ENCODE measurements at regions not wholly inside any gene's neighbourhood (a gene's known extent, or its start where the extent isn't known, plus 50 kb on each side); places are given as distances from the start of the nearest gene placed in this dataset.
"Not testable (repeated sequence)": the region's sequence is repeated elsewhere in the genome, so short reads cannot be mapped to it uniquely, and the experiment has no call there.

DNA sequence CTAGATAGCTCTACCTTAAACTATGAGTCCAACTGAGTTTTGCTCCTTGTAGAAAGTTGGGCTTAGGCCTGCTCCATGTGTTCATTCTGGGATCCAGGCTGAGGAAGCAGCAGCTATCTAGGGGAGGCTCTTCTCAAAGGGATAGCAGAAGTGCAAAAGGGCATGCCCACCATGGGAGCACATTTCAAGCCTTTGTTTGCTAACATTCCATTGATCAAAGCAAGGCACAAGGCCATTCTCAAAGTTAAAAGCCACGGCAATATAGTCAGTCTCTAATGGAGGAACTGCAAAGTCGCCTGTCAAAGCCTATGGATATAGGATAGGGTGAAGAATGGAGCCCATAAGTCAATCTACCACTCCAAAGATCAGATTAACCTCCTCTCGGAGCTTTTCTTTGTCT, 488.1 kb upstream of the ARX start:
- FAIRE-seq (no peak), DNase-seq (ENCODE audit: insufficient read length, low spot score) (no peak)
- TF ChIP-seq PAX5 (IDR thresholded peaks at IDR 0.05; ENCODE audit: insufficient read depth, low read length, severe bottlenecking): no peak
- TF ChIP-seq TAF1 (IDR thresholded peaks at IDR 0.05; ENCODE audit: low read depth, low read length): no peak
- TF ChIP-seq POLR2AphosphoS5 (IDR thresholded peaks at IDR 0.05; ENCODE audit: low read depth, low read length): no peak
- no peak for TF ChIP-seq POU2F2 (IDR thresholded peaks at IDR 0.05; ENCODE audit: low read depth, low read length)
- no peak for TF ChIP-seq POLR2A (IDR thresholded peaks at IDR 0.05; ENCODE audit: low read depth, low read length)

DNA sequence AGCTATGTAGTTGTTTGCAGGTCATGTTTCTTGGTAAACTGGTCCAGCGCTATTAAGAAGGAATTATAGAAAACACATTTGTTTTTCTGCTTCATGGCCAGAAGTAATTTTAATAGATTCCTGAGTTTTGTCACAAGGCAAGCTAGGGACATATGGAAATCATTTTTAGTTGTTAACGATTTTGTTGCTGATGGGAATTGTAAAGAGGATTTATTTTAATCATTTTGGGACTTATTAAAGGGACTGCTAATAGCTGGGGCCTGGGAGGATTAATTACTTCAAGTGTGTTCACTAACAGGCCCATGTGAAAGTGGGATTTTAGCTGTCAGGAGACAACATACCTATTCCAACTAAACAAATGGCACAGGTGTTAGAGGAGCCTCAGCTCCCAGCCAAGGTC, 492.0 kb upstream of the ARX start:
- FAIRE-seq: no peak
- TF ChIP-seq POLR2AphosphoS5 (IDR thresholded peaks at IDR 0.05; ENCODE audit: low read depth, low read length): no peak
- TF ChIP-seq TAF1 (IDR thresholded peaks at IDR 0.05; ENCODE audit: low read depth, low read length): no peak
- no peak for TF ChIP-seq POU2F2 (IDR thresholded peaks at IDR 0.05; ENCODE audit: low read depth, low read length)
- no peak for TF ChIP-seq PAX5 (IDR thresholded peaks at IDR 0.05; ENCODE audit: insufficient read depth, low read length, severe bottlenecking)
- no peak for TF ChIP-seq POLR2A (IDR thresholded peaks at IDR 0.05; ENCODE audit: low read depth, low read length)
- TF ChIP-seq SPI1 (IDR thresholded peaks at IDR 0.05; ENCODE audit: low read depth, low read length): no peak
- no peak for DNase-seq (ENCODE audit: insufficient read length, low spot score)

GRCh38 chrX:25519258-25519657, 503.5 kb upstream of the ARX start:
- FAIRE-seq: no peak
- TF ChIP-seq PAX5 (IDR thresholded peaks at IDR 0.05; ENCODE audit: insufficient read depth, low read length, severe bottlenecking) (no peak), POLR2A (IDR thresholded peaks at IDR 0.05; ENCODE audit: low read depth, low read length) (no peak), TAF1 (IDR thresholded peaks at IDR 0.05; ENCODE audit: low read depth, low read length) (no peak), POLR2AphosphoS5 (IDR thresholded peaks at IDR 0.05; ENCODE audit: low read depth, low read length) (no peak), SPI1 (IDR thresholded peaks at IDR 0.05; ENCODE audit: low read depth, low read length) (no peak), POU2F2 (IDR thresholded peaks at IDR 0.05; ENCODE audit: low read depth, low read length) (no peak)
- no peak for DNase-seq (ENCODE audit: insufficient read length, low spot score)

DNA sequence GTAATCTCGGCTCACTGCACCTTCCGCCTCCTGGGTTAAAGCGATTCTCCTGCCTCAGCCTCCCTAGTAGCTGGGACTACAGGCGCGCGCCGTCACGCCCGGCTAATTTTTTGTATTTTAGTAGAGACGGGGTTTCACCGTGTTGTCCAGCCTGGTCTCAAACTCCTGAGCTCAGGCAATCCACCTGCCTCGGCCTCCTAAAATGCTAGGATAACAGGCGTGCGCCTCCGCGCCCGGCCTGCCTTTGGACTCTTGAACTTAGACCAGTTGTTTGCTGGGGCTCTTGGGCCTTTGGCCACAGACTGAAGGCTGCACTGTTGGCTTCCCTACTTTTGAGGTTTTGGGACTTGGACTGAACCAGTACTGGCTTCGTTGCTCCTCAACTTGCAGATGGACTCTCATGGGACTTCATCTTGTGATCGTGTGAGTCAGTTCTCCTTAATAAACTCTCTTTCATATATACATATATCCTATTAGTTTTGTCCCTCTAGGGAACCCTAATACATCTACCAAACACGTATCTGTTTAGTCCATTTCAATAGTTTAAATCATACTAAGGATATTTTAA, 506.8 kb upstream of the ARX start:
- DNase-seq (ENCODE audit: insufficient read length, low spot score): not testable (repeated sequence)

DNA sequence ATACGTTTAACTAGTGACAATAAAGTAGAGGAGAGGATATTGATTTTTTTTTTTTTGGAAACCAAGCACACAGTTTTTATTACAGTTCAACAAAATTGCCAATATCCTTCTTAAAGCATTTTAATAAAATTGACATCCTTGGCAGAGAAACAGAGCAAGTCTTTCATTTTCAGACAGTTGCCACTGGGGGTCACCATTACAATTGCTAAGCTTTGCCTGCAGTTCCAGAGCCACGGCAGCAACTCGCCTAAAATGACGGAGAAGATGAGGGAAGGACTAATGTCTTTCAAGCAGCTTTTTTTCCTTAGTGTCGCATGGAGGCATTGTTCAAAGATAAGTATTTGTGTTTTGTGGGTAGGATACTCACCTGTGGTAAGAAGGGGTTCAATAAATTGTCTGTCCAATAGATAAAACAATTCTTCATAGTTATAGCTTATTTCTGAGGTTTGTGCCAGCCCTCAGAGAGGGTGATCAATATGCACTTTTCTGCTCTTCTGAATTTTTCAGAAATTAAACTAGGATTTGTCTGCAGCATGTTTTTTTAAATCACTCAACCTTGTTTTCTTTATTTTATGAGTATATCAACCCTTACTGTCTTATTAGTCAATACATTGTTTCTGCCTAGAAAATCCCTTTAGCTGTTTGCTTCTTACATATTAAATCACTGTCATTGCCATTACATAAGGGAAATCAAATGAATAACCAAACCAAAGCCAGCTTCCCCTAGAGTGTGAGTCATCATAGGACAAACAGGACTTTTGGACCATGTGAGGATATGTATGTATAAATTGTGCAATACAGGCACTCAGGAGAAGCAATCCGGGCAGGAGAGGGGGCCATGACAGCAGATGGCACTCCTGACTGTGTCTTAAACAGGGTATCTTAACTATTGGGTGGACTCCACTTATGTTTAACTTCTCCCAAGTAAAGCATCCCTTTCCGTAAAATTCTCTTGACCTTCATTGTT, 508.1 kb upstream of the ARX start:
- no peak for DNase-seq (ENCODE audit: insufficient read length, low spot score)
- no peak for TF ChIP-seq TAF1 (IDR thresholded peaks at IDR 0.05; ENCODE audit: low read depth, low read length)
- no peak for TF ChIP-seq POLR2A (IDR thresholded peaks at IDR 0.05; ENCODE audit: low read depth, low read length)
- TF ChIP-seq PAX5 (IDR thresholded peaks at IDR 0.05; ENCODE audit: insufficient read depth, low read length, severe bottlenecking): no peak
- TF ChIP-seq POLR2AphosphoS5 (IDR thresholded peaks at IDR 0.05; ENCODE audit: low read depth, low read length): no peak
- TF ChIP-seq POU2F2 (IDR thresholded peaks at IDR 0.05; ENCODE audit: low read depth, low read length): no peak
- no peak for TF ChIP-seq SPI1 (IDR thresholded peaks at IDR 0.05; ENCODE audit: low read depth, low read length)
- FAIRE-seq: no peak

More for the DNA sequence above, 506.8 kb upstream of the ARX start:
- FAIRE-seq: not testable (repeated sequence)

- FAIRE-seq (no peak), DNase-seq (ENCODE audit: insufficient read length, low spot score) (no peak)
- no peak for TF ChIP-seq SPI1 (IDR thresholded peaks at IDR 0.05; ENCODE audit: low read depth, low read length)
- no peak for TF ChIP-seq POLR2AphosphoS5 (IDR thresholded peaks at IDR 0.05; ENCODE audit: low read depth, low read length)
- no peak for TF ChIP-seq POLR2A (IDR thresholded peaks at IDR 0.05; ENCODE audit: low read depth, low read length)
- TF ChIP-seq POU2F2 (IDR thresholded peaks at IDR 0.05; ENCODE audit: low read depth, low read length): no peak
- TF ChIP-seq PAX5 (IDR thresholded peaks at IDR 0.05; ENCODE audit: insufficient read depth, low read length, severe bottlenecking): no peak
- no peak for TF ChIP-seq TAF1 (IDR thresholded peaks at IDR 0.05; ENCODE audit: low read depth, low read length)
These were observed 511.4 kb upstream of the ARX start for GRCh38 chrX:25527156-25527555.

DNA sequence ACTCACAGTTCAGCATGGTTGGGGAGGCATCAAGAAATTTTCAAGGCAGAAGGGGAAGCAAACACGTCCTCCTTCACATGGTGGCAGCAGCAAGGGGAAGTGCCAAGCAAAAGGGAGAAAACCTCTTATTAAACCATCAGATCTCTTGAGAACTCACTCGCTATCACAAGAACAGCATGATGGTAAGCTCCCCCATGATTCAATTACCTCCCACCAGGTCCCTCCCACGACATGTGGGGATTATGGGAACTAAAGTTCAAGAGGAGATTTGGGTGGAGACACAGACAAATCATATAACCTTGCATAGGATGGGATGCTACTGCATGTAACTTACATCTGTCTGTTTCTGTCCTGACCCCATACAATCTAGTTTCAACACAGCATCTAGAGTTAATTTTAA, 511.8 kb upstream of the ARX start:
- FAIRE-seq (no peak), DNase-seq (ENCODE audit: insufficient read length, low spot score) (no peak)
- no peak for TF ChIP-seq POLR2A (IDR thresholded peaks at IDR 0.05; ENCODE audit: low read depth, low read length)
- no peak for TF ChIP-seq TAF1 (IDR thresholded peaks at IDR 0.05; ENCODE audit: low read depth, low read length)
- TF ChIP-seq PAX5 (IDR thresholded peaks at IDR 0.05; ENCODE audit: insufficient read depth, low read length, severe bottlenecking): no peak
- TF ChIP-seq SPI1 (IDR thresholded peaks at IDR 0.05; ENCODE audit: low read depth, low read length): no peak
- no peak for TF ChIP-seq POLR2AphosphoS5 (IDR thresholded peaks at IDR 0.05; ENCODE audit: low read depth, low read length)
- no peak for TF ChIP-seq POU2F2 (IDR thresholded peaks at IDR 0.05; ENCODE audit: low read depth, low read length)

- DNase-seq (ENCODE audit: insufficient read length, low spot score) (no peak), FAIRE-seq (no peak)
- TF ChIP-seq SPI1 (IDR thresholded peaks at IDR 0.05; ENCODE audit: low read depth, low read length) (no peak), PAX5 (IDR thresholded peaks at IDR 0.05; ENCODE audit: insufficient read depth, low read length, severe bottlenecking) (no peak), TAF1 (IDR thresholded peaks at IDR 0.05; ENCODE audit: low read depth, low read length) (no peak), POU2F2 (IDR thresholded peaks at IDR 0.05; ENCODE audit: low read depth, low read length) (no peak)
These were observed 515.3 kb upstream of the ARX start for GRCh38 chrX:25531096-25531495.

GRCh38 chrX:25534091-25534490, 518.3 kb upstream of the ARX start:
- FAIRE-seq: no peak
- DNase-seq (ENCODE audit: insufficient read length, low spot score): no peak
- TF ChIP-seq POU2F2 (IDR thresholded peaks at IDR 0.05; ENCODE audit: low read depth, low read length): no peak
- TF ChIP-seq TAF1 (IDR thresholded peaks at IDR 0.05; ENCODE audit: low read depth, low read length): no peak
- no peak for TF ChIP-seq POLR2A (IDR thresholded peaks at IDR 0.05; ENCODE audit: low read depth, low read length)
- TF ChIP-seq POLR2AphosphoS5 (IDR thresholded peaks at IDR 0.05; ENCODE audit: low read depth, low read length): no peak
- no peak for TF ChIP-seq SPI1 (IDR thresholded peaks at IDR 0.05; ENCODE audit: low read depth, low read length)
- no peak for TF ChIP-seq PAX5 (IDR thresholded peaks at IDR 0.05; ENCODE audit: insufficient read depth, low read length, severe bottlenecking)
